Panc1 (cell line): ENCODE measurements at regions not wholly inside any gene's neighbourhood (a gene's known extent, or its start where the extent isn't known, plus 50 kb on each side); places are given as distances from the start of the nearest gene placed in this dataset.

Source experiments
- ATAC-seq: fragments of 200-7000 bp; cut with Tn5 transposase; 2 replicates; pipeline ENCODE4 v1.9.1; 2020; ENCODE audit warnings: mild to moderate bottlenecking, moderate library complexity
- BruUV-seq: library from RNA; stranded (reverse); fragments of 400-500 nt; replicated peaks from 2 replicates; lab custom pipeline; 2021; lab: Mats Ljungman, UMichigan
- CTCF ChIA-PET: fragments of 300-600 bp; sonication (Branson Sonifier 250); formaldehyde crosslinking; loops from one replicate; lab custom pipeline; 2022; ENCODE audit warnings: antibody characterized with exemption; lab: Charles Lee
- POLR2A ChIA-PET: fragments of 300-600 bp; sonication (Branson Sonifier 250); formaldehyde crosslinking; loops from one replicate; lab custom pipeline; 2022; ENCODE audit warnings: antibody characterized with exemption; lab: Charles Lee
- DNase-seq: peaks from one replicate; pipeline ENCODE4 v3.0.0-alpha.2; 2010; ENCODE audit warnings: low read depth, low spot score
- H3K27ac ChIP-seq: 2 replicates; pipeline ENCODE4 v1.5.1; 2011; ENCODE audit warnings: mild to moderate bottlenecking, low read length, inconsistent platforms
- H3K27me3 ChIP-seq: fragments of 200-500 bp; sonication (Bioruptor generic); 2 replicates; pipeline ENCODE4 v1.6.0; 2014; ENCODE audit warnings: low read length, inconsistent platforms; ENCODE audit not compliant: control insufficient read depth, insufficient read depth
- H3K36me3 ChIP-seq: fragments of 200-500 bp; sonication (Bioruptor generic); 2 replicates; pipeline ENCODE4 v1.5.1; 2014; ENCODE audit warnings: inconsistent platforms, mild to moderate bottlenecking, low read length, moderate library complexity; ENCODE audit not compliant: control insufficient read depth, insufficient read depth
- H3K4me1 ChIP-seq: 2 replicates; pipeline ENCODE4 v1.5.1; 2011; ENCODE audit warnings: inconsistent platforms, mild to moderate bottlenecking, low read length, moderate library complexity; ENCODE audit not compliant: control insufficient read depth, insufficient read depth
- H3K4me3 ChIP-seq, 2 experiments: 2 replicates each; pipeline ENCODE4 v1.5.1; 2011 to 2012; ENCODE audit warnings: low read depth in 2 of 2, low read length in 2 of 2, mild to moderate bottlenecking in 2 of 2, inconsistent platforms in 1 of 2, moderate library complexity in 1 of 2
- H3K9me3 ChIP-seq: fragments of 200-500 bp; sonication (Bioruptor generic); 2 replicates; pipeline ENCODE4 v1.5.1; 2014; ENCODE audit warnings: low read depth, mild to moderate bottlenecking, inconsistent platforms, low read length, moderate library complexity; ENCODE audit not compliant: control insufficient read depth, insufficient read depth
- POLR2AphosphoS5 ChIP-seq: IDR thresholded peaks from 2 replicates; pipeline ENCODE4 v1.6.1; 2012; ENCODE audit warnings: mild to moderate bottlenecking, low read depth, low read length, moderate library complexity
- SIN3A ChIP-seq: IDR thresholded peaks from 2 replicates; pipeline ENCODE4 v1.6.1; 2012; ENCODE audit warnings: low read depth, mild to moderate bottlenecking, low read length, moderate library complexity, borderline replicate concordance; ENCODE audit not compliant: insufficient read depth
- TCF7L2 ChIP-seq: IDR thresholded peaks from 2 replicates; pipeline ENCODE4 v1.6.1; 2011; ENCODE audit warnings: mild to moderate bottlenecking, low read depth, low read length, inconsistent platforms
- in situ Hi-C: cut with HindIII; loops from 2 replicates; pipeline ENCODE4 v1.10.0; 2016; ENCODE audit warnings: low sequenced_read_pairs, low pct_unique_long_range_greater_than_20kb
- intact Hi-C: fragments of 100-400 bp; cut with micrococcal nuclease; formaldehyde crosslinking; loops from one replicate; pipeline ENCODE4 v1.10.0; 2022; ENCODE audit not compliant: unreplicated experiment
- TF ChIP-seq, protein P1 (sequence below), 2 experiments: IDR thresholded peaks; 2 replicates each; pipeline ENCODE4 v1.6.1; 2011 to 2012; ENCODE audit warnings: low read depth in 2 of 2, control low read depth in 1 of 2, low read length in 1 of 2, mild to moderate bottlenecking in 1 of 2, moderate library complexity in 1 of 2; ENCODE audit not compliant: insufficient read depth in 1 of 2
- TF ChIP-seq, protein P2 (sequence below): fragments of 450-650 bp; IDR thresholded peaks from 2 replicates; pipeline ENCODE4 v1.5.1; 2017; ENCODE audit warnings: mild to moderate bottlenecking

DNA sequence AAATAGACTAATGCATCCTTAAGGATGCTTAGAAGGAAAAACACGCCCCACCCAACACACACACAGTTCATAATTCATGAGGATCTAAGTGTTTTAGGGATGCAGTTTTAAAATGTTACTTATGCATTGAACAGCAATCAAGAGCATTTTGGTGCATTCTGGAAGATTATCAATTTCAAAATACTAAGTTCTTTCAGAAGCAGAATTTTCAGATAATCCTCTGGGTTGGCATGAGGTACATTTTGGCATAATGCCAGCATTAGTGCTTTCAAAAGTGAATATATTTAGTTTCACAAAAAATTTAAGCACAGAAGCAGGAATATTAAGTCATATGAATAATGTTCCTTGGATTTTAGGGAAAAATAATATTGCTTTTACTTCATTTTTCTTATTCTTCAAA, 937.1 kb downstream of the REEP3 start:
- in situ Hi-C loops (no loop called here), intact Hi-C loops (no loop called here)
- DNase-seq (no peak), ATAC-seq (no peak)
- H3K27ac ChIP-seq, result no peak overlapping the region
- POLR2A ChIA-PET, result no interaction called here
- BruUV-seq, result no TSS peak
- H3K9me3 ChIP-seq, result peaks cover 6% of the 10 kb centered on the region; the same call in 1 of the 2 replicates
- TF ChIP-seq POLR2AphosphoS5 (no peak), SIN3A (no peak)
- H3K4me3 ChIP-seq, result no peak overlapping the region
- H3K27me3 ChIP-seq, result no peaks in the 10 kb centered on the region
- CTCF ChIA-PET, result no interaction called here
- no peaks in the 10 kb centered on the region for H3K36me3 ChIP-seq
- H3K4me1 ChIP-seq, result no peaks in the 10 kb centered on the region

DNA sequence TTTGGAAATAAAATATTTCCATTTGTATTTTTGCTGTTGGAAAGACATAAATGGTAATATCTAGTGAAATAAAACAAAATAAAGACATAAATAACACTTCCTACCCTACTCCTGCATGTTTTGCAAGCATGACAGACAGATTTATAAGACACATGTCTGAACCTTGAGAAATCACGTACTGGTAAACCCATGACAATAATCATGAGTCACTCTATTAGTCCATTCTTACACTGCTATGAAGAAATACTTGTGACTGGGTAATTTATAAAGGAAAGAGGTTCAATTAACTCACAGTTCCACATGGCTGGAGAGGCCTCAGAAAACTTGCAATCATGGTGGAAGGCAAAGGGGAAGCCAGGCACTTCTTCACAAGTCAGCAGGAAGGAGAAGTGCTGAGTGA, 942.2 kb downstream of the REEP3 start:
- intact Hi-C loops (no loop called here), in situ Hi-C loops (no loop called here)
- Histone ChIP-seq H3K4me1 (no peaks in the 10 kb centered on the region), H3K27ac (no peak overlapping the region), H3K36me3 (no peaks in the 10 kb centered on the region), H3K27me3 (no peaks in the 10 kb centered on the region), H3K9me3 (peaks cover 5% of the 10 kb centered on the region; the same call in 1 of the 2 replicates), H3K4me3 (no peak overlapping the region)
- TF ChIP-seq SIN3A (no peak), TCF7L2 (no peak), POLR2AphosphoS5 (no peak)
- TF ChIP-seq, protein P1, sequence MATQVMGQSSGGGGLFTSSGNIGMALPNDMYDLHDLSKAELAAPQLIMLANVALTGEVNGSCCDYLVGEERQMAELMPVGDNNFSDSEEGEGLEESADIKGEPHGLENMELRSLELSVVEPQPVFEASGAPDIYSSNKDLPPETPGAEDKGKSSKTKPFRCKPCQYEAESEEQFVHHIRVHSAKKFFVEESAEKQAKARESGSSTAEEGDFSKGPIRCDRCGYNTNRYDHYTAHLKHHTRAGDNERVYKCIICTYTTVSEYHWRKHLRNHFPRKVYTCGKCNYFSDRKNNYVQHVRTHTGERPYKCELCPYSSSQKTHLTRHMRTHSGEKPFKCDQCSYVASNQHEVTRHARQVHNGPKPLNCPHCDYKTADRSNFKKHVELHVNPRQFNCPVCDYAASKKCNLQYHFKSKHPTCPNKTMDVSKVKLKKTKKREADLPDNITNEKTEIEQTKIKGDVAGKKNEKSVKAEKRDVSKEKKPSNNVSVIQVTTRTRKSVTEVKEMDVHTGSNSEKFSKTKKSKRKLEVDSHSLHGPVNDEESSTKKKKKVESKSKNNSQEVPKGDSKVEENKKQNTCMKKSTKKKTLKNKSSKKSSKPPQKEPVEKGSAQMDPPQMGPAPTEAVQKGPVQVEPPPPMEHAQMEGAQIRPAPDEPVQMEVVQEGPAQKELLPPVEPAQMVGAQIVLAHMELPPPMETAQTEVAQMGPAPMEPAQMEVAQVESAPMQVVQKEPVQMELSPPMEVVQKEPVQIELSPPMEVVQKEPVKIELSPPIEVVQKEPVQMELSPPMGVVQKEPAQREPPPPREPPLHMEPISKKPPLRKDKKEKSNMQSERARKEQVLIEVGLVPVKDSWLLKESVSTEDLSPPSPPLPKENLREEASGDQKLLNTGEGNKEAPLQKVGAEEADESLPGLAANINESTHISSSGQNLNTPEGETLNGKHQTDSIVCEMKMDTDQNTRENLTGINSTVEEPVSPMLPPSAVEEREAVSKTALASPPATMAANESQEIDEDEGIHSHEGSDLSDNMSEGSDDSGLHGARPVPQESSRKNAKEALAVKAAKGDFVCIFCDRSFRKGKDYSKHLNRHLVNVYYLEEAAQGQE (IDR thresholded peaks at IDR 0.05; ENCODE audit: insufficient read depth in 1 of 2, low read depth in 2 of 2, low read length in 1 of 2), result no peak
- TF ChIP-seq, protein P2, sequence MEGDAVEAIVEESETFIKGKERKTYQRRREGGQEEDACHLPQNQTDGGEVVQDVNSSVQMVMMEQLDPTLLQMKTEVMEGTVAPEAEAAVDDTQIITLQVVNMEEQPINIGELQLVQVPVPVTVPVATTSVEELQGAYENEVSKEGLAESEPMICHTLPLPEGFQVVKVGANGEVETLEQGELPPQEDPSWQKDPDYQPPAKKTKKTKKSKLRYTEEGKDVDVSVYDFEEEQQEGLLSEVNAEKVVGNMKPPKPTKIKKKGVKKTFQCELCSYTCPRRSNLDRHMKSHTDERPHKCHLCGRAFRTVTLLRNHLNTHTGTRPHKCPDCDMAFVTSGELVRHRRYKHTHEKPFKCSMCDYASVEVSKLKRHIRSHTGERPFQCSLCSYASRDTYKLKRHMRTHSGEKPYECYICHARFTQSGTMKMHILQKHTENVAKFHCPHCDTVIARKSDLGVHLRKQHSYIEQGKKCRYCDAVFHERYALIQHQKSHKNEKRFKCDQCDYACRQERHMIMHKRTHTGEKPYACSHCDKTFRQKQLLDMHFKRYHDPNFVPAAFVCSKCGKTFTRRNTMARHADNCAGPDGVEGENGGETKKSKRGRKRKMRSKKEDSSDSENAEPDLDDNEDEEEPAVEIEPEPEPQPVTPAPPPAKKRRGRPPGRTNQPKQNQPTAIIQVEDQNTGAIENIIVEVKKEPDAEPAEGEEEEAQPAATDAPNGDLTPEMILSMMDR, result no peak
- ChIA-PET CTCF (no interaction called here), POLR2A (no interaction called here)
- DNase-seq (no peak), ATAC-seq (no peak)
- no TSS peak for BruUV-seq

DNA sequence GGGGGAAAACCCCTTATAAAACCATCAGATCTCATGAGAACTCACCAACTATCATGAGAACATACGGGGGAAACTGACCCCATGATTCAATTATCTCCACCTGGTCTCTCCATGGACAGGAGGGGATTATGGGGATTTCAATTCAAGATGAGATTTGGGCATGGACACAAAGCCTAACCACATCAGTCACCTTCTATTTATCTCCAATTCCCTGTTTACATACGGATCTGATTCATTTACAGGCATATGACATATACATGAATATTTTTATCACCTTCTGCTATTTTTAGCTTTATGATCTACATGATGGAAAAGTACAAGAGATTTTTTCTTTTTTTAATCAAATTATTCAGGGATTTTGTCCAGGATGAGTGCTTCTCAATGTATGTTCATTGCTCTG, 944.5 kb downstream of the REEP3 start:
- no TSS peak for BruUV-seq
- ChIA-PET CTCF (no interaction called here), POLR2A (no interaction called here)
- H3K4me3 ChIP-seq, result no peak overlapping the region
- H3K36me3 ChIP-seq, result no peaks in the 10 kb centered on the region
- TF ChIP-seq, protein P2, result no peak
- TF ChIP-seq TCF7L2, result no peak
- no peak for TF ChIP-seq POLR2AphosphoS5
- TF ChIP-seq SIN3A, result no peak
- TF ChIP-seq, protein P1 (IDR thresholded peaks at IDR 0.05; ENCODE audit: insufficient read depth in 1 of 2, low read depth in 2 of 2, low read length in 1 of 2), result no peak
- no peak for DNase-seq
- H3K9me3 ChIP-seq, result peaks cover 5% of the 10 kb centered on the region; the same call in 1 of the 2 replicates
- H3K4me1 ChIP-seq, result no peaks in the 10 kb centered on the region
- in situ Hi-C loops, result no loop called here
- no peak for ATAC-seq
- H3K27ac ChIP-seq, result no peak overlapping the region
- intact Hi-C loops, result no loop called here
- no peaks in the 10 kb centered on the region for H3K27me3 ChIP-seq
